ENCODE measurements at regions not wholly inside any gene's neighbourhood (a gene's known extent, or its start where the extent isn't known, plus 50 kb on each side); places are given as distances from the start of the nearest gene placed in this dataset.
A peak's percentile ranks its signal among the peaks of the same experiment; 100 is the strongest.

DNA sequence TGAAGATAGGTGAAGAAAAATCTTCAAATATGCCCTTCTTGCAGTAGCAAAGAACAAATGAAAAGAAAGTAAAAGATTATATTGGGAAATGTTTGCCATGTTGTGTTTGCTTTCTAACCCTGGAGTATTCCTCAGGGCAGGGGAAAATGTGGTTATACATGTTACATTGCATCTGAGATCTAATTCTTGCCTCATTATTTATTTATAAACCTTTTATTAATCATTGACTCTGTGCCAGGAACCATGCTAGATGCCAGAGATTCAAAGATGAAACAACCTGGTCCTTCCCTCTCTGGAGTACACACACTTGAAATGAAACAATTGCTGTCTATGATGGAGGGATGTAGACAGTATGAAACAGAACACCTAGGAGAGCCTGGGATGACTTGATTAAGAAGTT lies 128.1 kb upstream of the HMGA2 start:
- no peak for DNase-seq (ENCODE audit: low spot score in 2 of 2)
- no peaks in the 10 kb centered on the region for H3K27me3 ChIP-seq
- TF ChIP-seq CTCF (IDR thresholded peaks at IDR 0.05) (no peak), POLR2A (IDR thresholded peaks at IDR 0.05) (no peak), EP300 (IDR thresholded peaks at IDR 0.05) (no peak)
- H3K9me3 ChIP-seq: no peaks in the 10 kb centered on the region
- H3K27ac ChIP-seq: no peak overlapping the region
- peaks cover 0 to 10% (median 0%) of the 10 kb centered on the region in 4 donors for H3K4me1 ChIP-seq
- no peak overlapping the region for H3K4me3 ChIP-seq
- H3K36me3 ChIP-seq: no peaks in the 10 kb centered on the region

DNA sequence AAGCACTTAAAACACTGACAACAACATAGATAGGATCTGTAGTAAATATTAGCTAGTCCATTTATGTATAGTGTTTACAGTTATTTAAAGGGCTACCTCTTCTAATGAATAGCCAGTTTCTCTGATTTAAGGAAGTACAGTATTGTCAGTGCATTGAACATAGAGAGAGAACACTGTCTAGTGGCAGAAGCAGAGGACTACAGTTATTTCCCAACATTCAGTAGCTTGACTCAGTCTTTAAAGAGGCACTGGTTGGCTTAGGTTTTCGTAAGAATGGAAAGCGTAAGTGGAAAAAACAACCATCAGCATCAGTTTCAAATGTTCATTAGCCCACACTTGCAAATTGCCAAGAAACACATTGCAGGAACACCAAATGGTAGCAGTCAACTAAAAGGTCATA lies 125.0 kb upstream of the HMGA2 start:
- Histone ChIP-seq H3K27ac (no peak overlapping the region), H3K4me3 (no peak overlapping the region), H3K9me3 (no peaks in the 10 kb centered on the region), H3K27me3 (no peaks in the 10 kb centered on the region), H3K4me1 (peaks cover 0 to 10% (median 0%) of the 10 kb centered on the region in 4 donors), H3K36me3 (no peaks in the 10 kb centered on the region)
- DNase-seq (ENCODE audit: low spot score in 2 of 2): no peak
- 52 to 59% methylated on average over 2 of the region's 2 CpGs for WGBS, 2 donors
- TF ChIP-seq POLR2A (IDR thresholded peaks at IDR 0.05): no peak
- TF ChIP-seq EP300 (IDR thresholded peaks at IDR 0.05): no peak
- TF ChIP-seq CTCF (IDR thresholded peaks at IDR 0.05): peak in 1 of 5 experiments; percentile 24

DNA sequence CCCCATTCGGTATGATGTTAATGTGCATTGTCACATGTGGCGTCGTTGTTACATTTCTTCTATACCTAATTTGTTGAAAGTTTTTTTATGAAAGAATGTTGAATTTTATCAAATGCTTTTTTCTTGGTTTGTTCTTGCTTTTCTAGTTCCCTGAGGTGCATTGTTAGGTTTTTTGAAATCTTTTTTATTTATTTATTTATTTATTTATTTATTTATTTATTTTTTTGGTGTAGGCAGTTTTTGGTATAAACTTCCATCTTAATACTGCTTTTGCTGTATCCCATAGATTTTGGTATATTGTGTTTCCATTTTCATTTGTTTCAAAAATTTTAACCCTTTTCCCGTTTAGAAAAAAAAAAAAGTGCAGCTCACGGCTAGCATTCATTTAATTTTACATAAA lies 121.1 kb upstream of the HMGA2 start:
- 95 to 97% methylated on average over 5 of the region's 5 CpGs for WGBS, 2 donors
- no peak overlapping the region for H3K27ac ChIP-seq
- peaks cover 0 to 22% (median 6%) of the 10 kb centered on the region in 4 donors for H3K9me3 ChIP-seq
- H3K4me1 ChIP-seq: no peaks in the 10 kb centered on the region
- no peaks in the 10 kb centered on the region for H3K27me3 ChIP-seq
- TF ChIP-seq CTCF (IDR thresholded peaks at IDR 0.05) (no peak), EP300 (IDR thresholded peaks at IDR 0.05) (no peak), POLR2A (IDR thresholded peaks at IDR 0.05) (no peak)
- DNase-seq (ENCODE audit: low spot score in 2 of 2): no peak
- H3K4me3 ChIP-seq: no peak overlapping the region
- H3K36me3 ChIP-seq: no peaks in the 10 kb centered on the region

GRCh38 chr12:65705380-65705876 lies 118.9 kb upstream of the HMGA2 start:
- TF ChIP-seq POLR2A (IDR thresholded peaks at IDR 0.05) (no peak), CTCF (IDR thresholded peaks at IDR 0.05) (no peak), EP300 (IDR thresholded peaks at IDR 0.05) (no peak)
- H3K4me3 ChIP-seq: no peak overlapping the region
- WGBS, 2 donors: 88 to 99% methylated on average over 2 of the region's 2 CpGs

DNA sequence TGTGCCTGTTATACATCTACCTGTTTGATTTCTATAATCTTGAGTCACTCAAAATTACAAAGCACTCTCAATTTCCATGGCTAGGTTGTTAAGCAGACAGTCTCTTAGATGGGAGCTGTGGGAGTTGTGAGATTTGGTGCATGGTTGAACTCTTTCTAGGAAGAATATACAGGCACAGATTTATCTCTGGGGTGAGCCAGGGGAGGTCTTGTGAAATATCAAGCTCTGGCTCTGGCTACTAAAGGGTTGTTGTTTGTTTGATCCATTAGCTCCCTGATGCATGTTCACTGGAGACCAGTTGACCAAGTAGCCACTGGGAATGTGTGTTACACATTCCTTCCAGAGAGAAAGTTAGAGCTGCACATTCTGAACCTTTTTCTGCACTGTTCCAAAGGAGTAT lies 117.2 kb upstream of the HMGA2 start:
- no peaks in the 10 kb centered on the region for H3K4me1 ChIP-seq
- no peaks in the 10 kb centered on the region for H3K36me3 ChIP-seq
- peaks cover 0 to 22% (median 6%) of the 10 kb centered on the region in 4 donors for H3K9me3 ChIP-seq
- TF ChIP-seq CTCF (IDR thresholded peaks at IDR 0.05) (no peak), POLR2A (IDR thresholded peaks at IDR 0.05) (no peak)
- no peak overlapping the region for H3K4me3 ChIP-seq
- no peak overlapping the region for H3K27ac ChIP-seq
- no peaks in the 10 kb centered on the region for H3K27me3 ChIP-seq
- DNase-seq (ENCODE audit: low spot score in 2 of 2): no peak

More at GRCh38 chr12:65705380-65705876, 118.9 kb upstream of the HMGA2 start:
- H3K36me3 ChIP-seq: no peaks in the 10 kb centered on the region
- H3K27me3 ChIP-seq: no peaks in the 10 kb centered on the region
- H3K27ac ChIP-seq: no peak overlapping the region
- H3K4me1 ChIP-seq: no peaks in the 10 kb centered on the region
- no peak for DNase-seq (ENCODE audit: low spot score in 2 of 2)
- H3K9me3 ChIP-seq: peaks cover 0 to 22% (median 6%) of the 10 kb centered on the region in 4 donors
